Panc1 (cell line): ENCODE measurements at regions not wholly inside any gene's neighbourhood (a gene's known extent, or its start where the extent isn't known, plus 50 kb on each side); places are given as distances from the start of the nearest gene placed in this dataset.

Experiments used
- ATAC-seq: fragments of 200-7000 bp; cut with Tn5 transposase; 2 replicates; pipeline ENCODE4 v1.9.1; 2020; ENCODE audit warnings: mild to moderate bottlenecking, moderate library complexity
- BruUV-seq: library from RNA; stranded (reverse); fragments of 400-500 nt; replicated peaks from 2 replicates; lab custom pipeline; 2021; lab: Mats Ljungman, UMichigan
- CTCF ChIA-PET: fragments of 300-600 bp; sonication (Branson Sonifier 250); formaldehyde crosslinking; loops from one replicate; lab custom pipeline; 2022; ENCODE audit warnings: antibody characterized with exemption; lab: Charles Lee
- POLR2A ChIA-PET: fragments of 300-600 bp; sonication (Branson Sonifier 250); formaldehyde crosslinking; loops from one replicate; lab custom pipeline; 2022; ENCODE audit warnings: antibody characterized with exemption; lab: Charles Lee
- DNase-seq: peaks from one replicate; pipeline ENCODE4 v3.0.0-alpha.2; 2010; ENCODE audit warnings: low read depth, low spot score
- H3K27ac ChIP-seq: 2 replicates; pipeline ENCODE4 v1.5.1; 2011; ENCODE audit warnings: mild to moderate bottlenecking, low read length, inconsistent platforms
- H3K27me3 ChIP-seq: fragments of 200-500 bp; sonication (Bioruptor generic); 2 replicates; pipeline ENCODE4 v1.6.0; 2014; ENCODE audit warnings: low read length, inconsistent platforms; ENCODE audit not compliant: control insufficient read depth, insufficient read depth
- H3K36me3 ChIP-seq: fragments of 200-500 bp; sonication (Bioruptor generic); 2 replicates; pipeline ENCODE4 v1.5.1; 2014; ENCODE audit warnings: inconsistent platforms, mild to moderate bottlenecking, low read length, moderate library complexity; ENCODE audit not compliant: control insufficient read depth, insufficient read depth
- H3K4me1 ChIP-seq: 2 replicates; pipeline ENCODE4 v1.5.1; 2011; ENCODE audit warnings: inconsistent platforms, mild to moderate bottlenecking, low read length, moderate library complexity; ENCODE audit not compliant: control insufficient read depth, insufficient read depth
- H3K4me3 ChIP-seq, 2 experiments: 2 replicates each; pipeline ENCODE4 v1.5.1; 2011 to 2012; ENCODE audit warnings: low read depth in 2 of 2, low read length in 2 of 2, mild to moderate bottlenecking in 2 of 2, inconsistent platforms in 1 of 2, moderate library complexity in 1 of 2
- H3K9me3 ChIP-seq: fragments of 200-500 bp; sonication (Bioruptor generic); 2 replicates; pipeline ENCODE4 v1.5.1; 2014; ENCODE audit warnings: low read depth, mild to moderate bottlenecking, inconsistent platforms, low read length, moderate library complexity; ENCODE audit not compliant: control insufficient read depth, insufficient read depth
- POLR2AphosphoS5 ChIP-seq: IDR thresholded peaks from 2 replicates; pipeline ENCODE4 v1.6.1; 2012; ENCODE audit warnings: mild to moderate bottlenecking, low read depth, low read length, moderate library complexity
- REST ChIP-seq, 2 experiments: IDR thresholded peaks; 2 replicates each; pipeline ENCODE4 v1.6.1; 2011 to 2012; ENCODE audit warnings: low read depth in 2 of 2, control low read depth in 1 of 2, low read length in 1 of 2, mild to moderate bottlenecking in 1 of 2, moderate library complexity in 1 of 2; ENCODE audit not compliant: insufficient read depth in 1 of 2
- SIN3A ChIP-seq: IDR thresholded peaks from 2 replicates; pipeline ENCODE4 v1.6.1; 2012; ENCODE audit warnings: low read depth, mild to moderate bottlenecking, low read length, moderate library complexity, borderline replicate concordance; ENCODE audit not compliant: insufficient read depth
- TCF7L2 ChIP-seq: IDR thresholded peaks from 2 replicates; pipeline ENCODE4 v1.6.1; 2011; ENCODE audit warnings: mild to moderate bottlenecking, low read depth, low read length, inconsistent platforms
- in situ Hi-C: cut with HindIII; loops from 2 replicates; pipeline ENCODE4 v1.10.0; 2016; ENCODE audit warnings: low sequenced_read_pairs, low pct_unique_long_range_greater_than_20kb
- intact Hi-C: fragments of 100-400 bp; cut with micrococcal nuclease; formaldehyde crosslinking; loops from one replicate; pipeline ENCODE4 v1.10.0; 2022; ENCODE audit not compliant: unreplicated experiment
- TF ChIP-seq, protein P1 (sequence below): fragments of 450-650 bp; IDR thresholded peaks from 2 replicates; pipeline ENCODE4 v1.5.1; 2017; ENCODE audit warnings: mild to moderate bottlenecking

- no TSS peak for BruUV-seq
- CTCF ChIA-PET: no interaction called here
Measured at GRCh38 chr1:224809137-224809536, 120.3 kb upstream of the DNAH14 start.

DNA sequence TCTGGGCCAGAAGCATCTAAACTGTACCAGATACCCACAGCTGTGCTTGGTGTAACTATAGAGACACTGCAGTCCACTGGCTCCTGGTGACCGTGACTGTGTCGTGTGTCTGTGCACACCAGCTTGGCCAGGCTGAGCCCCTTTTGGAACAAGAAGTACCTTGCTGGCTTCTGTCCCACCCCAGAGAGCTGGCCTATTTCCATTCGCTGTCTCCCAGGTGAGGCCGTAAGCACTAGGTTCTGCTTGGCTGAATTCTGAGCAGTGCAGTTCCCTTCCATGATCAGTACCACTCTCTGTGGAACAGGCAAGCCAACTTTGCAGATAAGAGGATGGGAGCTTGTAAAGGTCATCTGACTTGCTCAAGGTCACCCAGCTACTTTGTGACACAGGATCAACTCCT, 119.9 kb upstream of the DNAH14 start:
- H3K4me1 ChIP-seq: no peaks in the 10 kb centered on the region
- no peaks in the 10 kb centered on the region; the same call in 1 of the 2 replicates for H3K27me3 ChIP-seq
- intact Hi-C loops: no loop called here
- in situ Hi-C loops: no loop called here
- ChIA-PET CTCF (no interaction called here), POLR2A (no interaction called here)
- H3K9me3 ChIP-seq: no peaks in the 10 kb centered on the region
- no peak for DNase-seq
- H3K27ac ChIP-seq: no peak overlapping the region
- H3K4me3 ChIP-seq: no peak overlapping the region
- TF ChIP-seq, protein P1, sequence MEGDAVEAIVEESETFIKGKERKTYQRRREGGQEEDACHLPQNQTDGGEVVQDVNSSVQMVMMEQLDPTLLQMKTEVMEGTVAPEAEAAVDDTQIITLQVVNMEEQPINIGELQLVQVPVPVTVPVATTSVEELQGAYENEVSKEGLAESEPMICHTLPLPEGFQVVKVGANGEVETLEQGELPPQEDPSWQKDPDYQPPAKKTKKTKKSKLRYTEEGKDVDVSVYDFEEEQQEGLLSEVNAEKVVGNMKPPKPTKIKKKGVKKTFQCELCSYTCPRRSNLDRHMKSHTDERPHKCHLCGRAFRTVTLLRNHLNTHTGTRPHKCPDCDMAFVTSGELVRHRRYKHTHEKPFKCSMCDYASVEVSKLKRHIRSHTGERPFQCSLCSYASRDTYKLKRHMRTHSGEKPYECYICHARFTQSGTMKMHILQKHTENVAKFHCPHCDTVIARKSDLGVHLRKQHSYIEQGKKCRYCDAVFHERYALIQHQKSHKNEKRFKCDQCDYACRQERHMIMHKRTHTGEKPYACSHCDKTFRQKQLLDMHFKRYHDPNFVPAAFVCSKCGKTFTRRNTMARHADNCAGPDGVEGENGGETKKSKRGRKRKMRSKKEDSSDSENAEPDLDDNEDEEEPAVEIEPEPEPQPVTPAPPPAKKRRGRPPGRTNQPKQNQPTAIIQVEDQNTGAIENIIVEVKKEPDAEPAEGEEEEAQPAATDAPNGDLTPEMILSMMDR: no peak
- no peak for TF ChIP-seq TCF7L2
- TF ChIP-seq SIN3A: no peak
- no peak for TF ChIP-seq POLR2AphosphoS5
- TF ChIP-seq REST (IDR thresholded peaks at IDR 0.05; ENCODE audit: insufficient read depth in 1 of 2, low read depth in 2 of 2, low read length in 1 of 2): no peak
- no peak for ATAC-seq
- H3K36me3 ChIP-seq: no peaks in the 10 kb centered on the region
- no TSS peak for BruUV-seq

More at GRCh38 chr1:224809137-224809536, 120.3 kb upstream of the DNAH14 start:
- no peak overlapping the region for H3K27ac ChIP-seq
- in situ Hi-C loops: no loop called here
- no peaks in the 10 kb centered on the region; the same call in 1 of the 2 replicates for H3K27me3 ChIP-seq
- POLR2A ChIA-PET: no interaction called here
- H3K4me3 ChIP-seq: no peak overlapping the region
- intact Hi-C loops: no loop called here
- H3K36me3 ChIP-seq: no peaks in the 10 kb centered on the region
- TF ChIP-seq POLR2AphosphoS5 (no peak), TCF7L2 (no peak), REST (IDR thresholded peaks at IDR 0.05; ENCODE audit: insufficient read depth in 1 of 2, low read depth in 2 of 2, low read length in 1 of 2) (no peak), SIN3A (no peak)
- TF ChIP-seq, protein P1: no peak
- no peak for DNase-seq
- H3K9me3 ChIP-seq: no peaks in the 10 kb centered on the region
- no peaks in the 10 kb centered on the region for H3K4me1 ChIP-seq
- ATAC-seq: no peak
